SU-DHL-6 (cell line): ENCODE measurements at regions not wholly inside any gene's neighbourhood (a gene's known extent, or its start where the extent isn't known, plus 50 kb on each side); places are given as distances from the start of the nearest gene placed in this dataset.

Experiments
- H2AFZ ChIP-seq: fragments of 200-600 bp; sonication (generic); 2 replicates; pipeline ENCODE4 v1.6.1; 2014; ENCODE audit warnings: low read depth, mild to moderate bottlenecking, moderate library complexity, mixed read lengths, antibody characterized with exemption, low read length; ENCODE audit not compliant: severe bottlenecking
- H3F3A ChIP-seq: fragments of 200-600 bp; shearing (Covaris generic); 2 replicates; pipeline ENCODE4 v1.6.0; 2016; ENCODE audit warnings: antibody characterized with exemption, mild to moderate bottlenecking; ENCODE audit not compliant: insufficient read depth
- H3K27ac ChIP-seq: fragments of 200-600 bp; sonication (generic); 2 replicates; pipeline ENCODE4 v1.5.1; 2016; ENCODE audit warnings: low read depth, mild to moderate bottlenecking, low read length, moderate library complexity, mixed read lengths
- H3K27me3 ChIP-seq: fragments of 200-600 bp; sonication (generic), shearing (Covaris generic); 2 replicates; pipeline ENCODE4 v1.6.0; 2014; ENCODE audit warnings: mild to moderate bottlenecking, low read length
- H3K36me3 ChIP-seq: fragments of 200-600 bp; sonication (generic); 2 replicates; pipeline ENCODE4 v1.6.1; 2014; ENCODE audit warnings: mild to moderate bottlenecking, low read length, mixed read lengths
- H3K4me2 ChIP-seq: fragments of 300-600, 200-600 bp; shearing (Covaris generic), sonication (generic); 2 replicates; pipeline ENCODE4 v1.6.0; 2014; ENCODE audit warnings: low read length, low read depth, mild to moderate bottlenecking; ENCODE audit not compliant: poor library complexity, severe bottlenecking
- H3K4me3 ChIP-seq: fragments of 200-600 bp; sonication (generic); 2 replicates; pipeline ENCODE4 v1.5.1; 2014; ENCODE audit warnings: antibody characterized with exemption, low read length, mild to moderate bottlenecking, mixed read lengths; ENCODE audit not compliant: insufficient read depth, poor library complexity, severe bottlenecking
- H3K79me2 ChIP-seq: fragments of 200-600 bp; sonication (generic); 2 replicates; pipeline ENCODE4 v1.6.1; 2014; ENCODE audit warnings: mild to moderate bottlenecking, low read length, moderate library complexity; ENCODE audit not compliant: insufficient read depth
- H3K9ac ChIP-seq: fragments of 200-600 bp; sonication (generic); 2 replicates; pipeline ENCODE4 v1.7.0; 2014; ENCODE audit warnings: mild to moderate bottlenecking, low read length
- H3K9me2 ChIP-seq: fragments of 200-600 bp; sonication (generic); replicated peaks from 2 replicates; pipeline ENCODE4 v1.6.1; 2014; ENCODE audit warnings: low read length; ENCODE audit not compliant: insufficient read depth
- H3K9me3 ChIP-seq: fragments of 200-600 bp; sonication (generic); 2 replicates; pipeline ENCODE4 v1.6.1; 2014; ENCODE audit warnings: low read length, mixed read lengths; ENCODE audit not compliant: insufficient read depth
- H4K20me1 ChIP-seq: fragments of 200-600 bp; sonication (generic); 2 replicates; pipeline ENCODE4 v1.6.1; 2014; ENCODE audit warnings: low read depth, mild to moderate bottlenecking, antibody characterized with exemption, low read length, moderate library complexity, mixed read lengths
- EZH2phosphoT487 ChIP-seq: fragments of 200-600 bp; sonication (generic), shearing (Covaris generic); conservative IDR thresholded peaks from 2 replicates; pipeline ENCODE4 v1.6.1; 2018; ENCODE audit warnings: mild to moderate bottlenecking, antibody characterized with exemption, low read length, moderate library complexity, mixed read lengths
- TF ChIP-seq, protein P1 (sequence below): fragments of 200-600 bp; sonication (generic); IDR thresholded peaks from one replicate; pipeline ENCODE4 v1.5.1; 2017; ENCODE audit warnings: antibody characterized with exemption, mild to moderate bottlenecking, low read length, moderate library complexity; ENCODE audit not compliant: insufficient read depth, poor library complexity, severe bottlenecking

- no peaks in the 10 kb centered on the region for H4K20me1 ChIP-seq
- H3K36me3 ChIP-seq = no peaks in the 10 kb centered on the region
- H3K9me3 ChIP-seq = no peaks in the 10 kb centered on the region
- peak overlapping the region; percentile 78 for H2AFZ ChIP-seq
- no peaks in the 10 kb centered on the region for H3K27me3 ChIP-seq
- H3K4me3 ChIP-seq = no peak overlapping the region
- H3K79me2 ChIP-seq = no peaks in the 10 kb centered on the region
- no peaks in the 10 kb centered on the region for H3K9me2 ChIP-seq
- no peak overlapping the region for H3K9ac ChIP-seq
- TF ChIP-seq EZH2phosphoT487 = no peak
- TF ChIP-seq, protein P1, sequence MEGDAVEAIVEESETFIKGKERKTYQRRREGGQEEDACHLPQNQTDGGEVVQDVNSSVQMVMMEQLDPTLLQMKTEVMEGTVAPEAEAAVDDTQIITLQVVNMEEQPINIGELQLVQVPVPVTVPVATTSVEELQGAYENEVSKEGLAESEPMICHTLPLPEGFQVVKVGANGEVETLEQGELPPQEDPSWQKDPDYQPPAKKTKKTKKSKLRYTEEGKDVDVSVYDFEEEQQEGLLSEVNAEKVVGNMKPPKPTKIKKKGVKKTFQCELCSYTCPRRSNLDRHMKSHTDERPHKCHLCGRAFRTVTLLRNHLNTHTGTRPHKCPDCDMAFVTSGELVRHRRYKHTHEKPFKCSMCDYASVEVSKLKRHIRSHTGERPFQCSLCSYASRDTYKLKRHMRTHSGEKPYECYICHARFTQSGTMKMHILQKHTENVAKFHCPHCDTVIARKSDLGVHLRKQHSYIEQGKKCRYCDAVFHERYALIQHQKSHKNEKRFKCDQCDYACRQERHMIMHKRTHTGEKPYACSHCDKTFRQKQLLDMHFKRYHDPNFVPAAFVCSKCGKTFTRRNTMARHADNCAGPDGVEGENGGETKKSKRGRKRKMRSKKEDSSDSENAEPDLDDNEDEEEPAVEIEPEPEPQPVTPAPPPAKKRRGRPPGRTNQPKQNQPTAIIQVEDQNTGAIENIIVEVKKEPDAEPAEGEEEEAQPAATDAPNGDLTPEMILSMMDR = no peak
- no peak overlapping the region for H3K4me2 ChIP-seq
- H3K27ac ChIP-seq = no peak overlapping the region
- H3F3A ChIP-seq = no peaks in the 10 kb centered on the region
Observed at GRCh38 chr14:44204061-44204835, 302.8 kb downstream of the FSCB start.

DNA sequence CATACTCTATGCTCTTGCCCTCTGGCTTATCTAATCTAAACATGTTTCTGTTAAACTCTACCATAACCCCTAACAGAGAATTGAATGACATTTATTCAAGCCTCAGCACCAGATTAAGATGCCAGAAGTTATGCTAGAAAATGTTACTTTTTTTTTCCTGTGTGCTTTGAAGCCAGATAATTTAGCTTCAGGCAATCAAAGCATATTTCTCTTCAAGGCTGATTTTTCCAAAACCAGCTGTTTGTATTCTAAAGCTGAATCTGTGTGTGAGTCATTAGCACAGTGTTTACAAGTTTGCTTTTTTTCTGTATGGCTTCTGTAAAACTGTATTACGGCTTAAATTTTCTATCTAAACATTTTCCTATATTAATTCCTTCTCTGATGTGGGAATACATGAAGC, 326.1 kb downstream of the FSCB start:
- H3K9ac ChIP-seq = no peak overlapping the region
- H2AFZ ChIP-seq = no peak overlapping the region
- H3K27ac ChIP-seq = no peak overlapping the region
- 0 out of 2 replicates have a peak, but pooled peaks cover 4% of the 10 kb centered on the region for H3K9me3 ChIP-seq
- no peaks in the 10 kb centered on the region for H3K9me2 ChIP-seq
- TF ChIP-seq, protein P1 = no peak
- no peaks in the 10 kb centered on the region for H3K79me2 ChIP-seq
- no peaks in the 10 kb centered on the region for H3K36me3 ChIP-seq
- no peak overlapping the region for H3K4me2 ChIP-seq
- no peaks in the 10 kb centered on the region for H3F3A ChIP-seq
- no peak overlapping the region for H3K4me3 ChIP-seq
- no peaks in the 10 kb centered on the region for H3K27me3 ChIP-seq
- H4K20me1 ChIP-seq = no peaks in the 10 kb centered on the region

- Histone ChIP-seq H3K4me2 (no peak overlapping the region), H3F3A (no peaks in the 10 kb centered on the region), H2AFZ (no peak overlapping the region), H3K27me3 (no peaks in the 10 kb centered on the region), H3K9ac (no peak overlapping the region), H3K36me3 (no peaks in the 10 kb centered on the region), H3K9me2 (no peaks in the 10 kb centered on the region), H3K9me3 (no peaks in the 10 kb centered on the region), H3K4me3 (no peak overlapping the region), H4K20me1 (no peaks in the 10 kb centered on the region), H3K27ac (no peak overlapping the region), H3K79me2 (no peaks in the 10 kb centered on the region)
- TF ChIP-seq EZH2phosphoT487 = no peak
- TF ChIP-seq, protein P1 = no peak
Observed at GRCh38 chr14:44170556-44170955, 336.5 kb downstream of the FSCB start.
